ENCODE measurements at regions not wholly inside any gene's neighbourhood (a gene's known extent, or its start where the extent isn't known, plus 50 kb on each side); places are given as distances from the start of the nearest gene placed in this dataset.

- POLR2A ChIA-PET = no interaction called here
- H3K4me2 ChIP-seq (ENCODE audit: low read depth, low read length) = no peak overlapping the region
These were observed 191.5 kb upstream of the NR3C2 start for GRCh38 chr4:148633720-148634119.

GRCh38 chr4:148632476-148632875 is 190.3 kb upstream of the NR3C2 start:
- FAIRE-seq = no peak
- ChIA-PET CTCF (ENCODE audit: low intra/inter-chr PET ratio, low total read pairs) (no interaction called here), POLR2A (no interaction called here)
- Histone ChIP-seq H2AFZ (ENCODE audit: low read length) (no peak overlapping the region), H3K36me3 (replicated peaks in 1 of 2; ENCODE audit: control insufficient read depth in 1 of 2, insufficient read depth in 2 of 2, low read length in 2 of 2) (no peaks in the 10 kb centered on the region), H3K4me3 (replicated peaks in 1 of 3; ENCODE audit: insufficient read depth in 1 of 3, low read depth in 2 of 3, low read length in 3 of 3) (no peak overlapping the region), H3K79me2 (ENCODE audit: insufficient read depth, low read length) (no peaks in the 10 kb centered on the region), H3K9ac (ENCODE audit: insufficient read depth, low read depth, low read length) (no peak overlapping the region), H3K27me3 (ENCODE audit: control insufficient read depth in 1 of 2, insufficient read depth in 2 of 2, low read length in 2 of 2) (no peaks in the 10 kb centered on the region), H3K27ac (ENCODE audit: extremely low read length, insufficient read depth, low read length) (no peak overlapping the region), H4K20me1 (ENCODE audit: insufficient read depth, low read length) (no peaks in the 10 kb centered on the region), H3K9me3 (ENCODE audit: low read length) (peaks cover 54% of the 10 kb centered on the region), H3K4me2 (ENCODE audit: low read depth, low read length) (no peak overlapping the region), H3K4me1 (ENCODE audit: insufficient read depth, low read length) (no peaks in the 10 kb centered on the region)
- in situ Hi-C loops (cut with HindIII; ENCODE audit: extremely low pct_ligation_motif_present, low pct_unique_long_range_greater_than_20kb) (no loop called here), intact Hi-C loops (cut with micrococcal nuclease; ENCODE audit: unreplicated experiment) (no loop called here)
- BruUV-seq (replicated peaks) = no TSS peak
- no peak for ATAC-seq
- 2% methylated on average over 2 of the region's 2 CpGs for WGBS (ENCODE audit: low lambda C conversion rate)
- no peak for DNase-seq (ENCODE audit: low spot score)
- TF ChIP-seq ZNF746 (CRISPR knock-in tag; IDR thresholded peaks at IDR 0.05) (no peak), ZNF710 (CRISPR knock-in tag; IDR thresholded peaks at IDR 0.05; ENCODE audit: borderline replicate concordance) (no peak), TEF (CRISPR knock-in tag; IDR thresholded peaks at IDR 0.05) (no peak), CCAR2 (optimal IDR thresholded peaks at IDR 0.05; ENCODE audit: low read depth, low read length) (no peak), ZNF704 (CRISPR knock-in tag; IDR thresholded peaks at IDR 0.05; ENCODE audit: borderline replicate concordance) (no peak), HNF1B (CRISPR knock-in tag; IDR thresholded peaks at IDR 0.05) (no peak), RAD51 (IDR thresholded peaks at IDR 0.05; ENCODE audit: borderline replicate concordance) (no peak), KDM5A (IDR thresholded peaks at IDR 0.05; ENCODE audit: borderline replicate concordance, low read length) (no peak), ASH2L (IDR thresholded peaks at IDR 0.05; ENCODE audit: insufficient read length, low read depth, low read length) (no peak), RELA (CRISPR knock-in tag; IDR thresholded peaks at IDR 0.05) (no peak)

More at GRCh38 chr4:148633720-148634119, 191.5 kb upstream of the NR3C2 start:
- no peaks in the 10 kb centered on the region for H3K36me3 ChIP-seq (replicated peaks in 1 of 2; ENCODE audit: control insufficient read depth in 1 of 2, insufficient read depth in 2 of 2, low read length in 2 of 2)
- H3K9ac ChIP-seq (ENCODE audit: insufficient read depth, low read depth, low read length) = no peak overlapping the region
- FAIRE-seq (no peak), DNase-seq (ENCODE audit: low spot score) (no peak), ATAC-seq (no peak)
- H3K79me2 ChIP-seq (ENCODE audit: insufficient read depth, low read length) = no peaks in the 10 kb centered on the region
- BruUV-seq (replicated peaks) = no TSS peak
- in situ Hi-C loops (cut with HindIII; ENCODE audit: extremely low pct_ligation_motif_present, low pct_unique_long_range_greater_than_20kb) = no loop called here
- H3K4me3 ChIP-seq (replicated peaks in 1 of 3; ENCODE audit: insufficient read depth in 1 of 3, low read depth in 2 of 3, low read length in 3 of 3) = no peak overlapping the region
- whole genome bisulfite sequencing (ENCODE audit: low lambda C conversion rate) = 4% methylated on average over 3 of the region's 3 CpGs
- intact Hi-C loops (cut with micrococcal nuclease; ENCODE audit: unreplicated experiment) = no loop called here
- H3K27me3 ChIP-seq (ENCODE audit: control insufficient read depth in 1 of 2, insufficient read depth in 2 of 2, low read length in 2 of 2) = no peaks in the 10 kb centered on the region
- no peak for TF ChIP-seq CENPT (CRISPR knock-in tag; IDR thresholded peaks at IDR 0.05; ENCODE audit: low read depth)
- TF ChIP-seq KDM2A (CRISPR knock-in tag; IDR thresholded peaks at IDR 0.05; ENCODE audit: borderline replicate concordance, low read depth) = no peak
- TF ChIP-seq DNMT1 (CRISPR knock-in tag; IDR thresholded peaks at IDR 0.05) = no peak
- no peak for TF ChIP-seq ZNF782 (CRISPR knock-in tag; IDR thresholded peaks at IDR 0.05; ENCODE audit: borderline replicate concordance)
- no peak for TF ChIP-seq ZNF33B (CRISPR knock-in tag; IDR thresholded peaks at IDR 0.05)
- no peak for TF ChIP-seq AHR (CRISPR knock-in tag; IDR thresholded peaks at IDR 0.05)
- no peak for TF ChIP-seq ARHGAP35 (CRISPR knock-in tag; IDR thresholded peaks at IDR 0.05; ENCODE audit: borderline replicate concordance)
- no peak for TF ChIP-seq KLF6 (CRISPR knock-in tag; IDR thresholded peaks at IDR 0.05)
- TF ChIP-seq SOX5 (CRISPR knock-in tag; IDR thresholded peaks at IDR 0.05; ENCODE audit: borderline replicate concordance) = no peak
- TF ChIP-seq FOXM1 (CRISPR knock-in tag; IDR thresholded peaks at IDR 0.05) = no peak
- TF ChIP-seq NFRKB (IDR thresholded peaks at IDR 0.05) = no peak
- peaks cover 59% of the 10 kb centered on the region for H3K9me3 ChIP-seq (ENCODE audit: low read length)
- no peaks in the 10 kb centered on the region for H4K20me1 ChIP-seq (ENCODE audit: insufficient read depth, low read length)
- no peak overlapping the region for H3K27ac ChIP-seq (ENCODE audit: extremely low read length, insufficient read depth, low read length)
- CTCF ChIA-PET (ENCODE audit: low intra/inter-chr PET ratio, low total read pairs) = no interaction called here
- no peaks in the 10 kb centered on the region for H3K4me1 ChIP-seq (ENCODE audit: insufficient read depth, low read length)
- no peak overlapping the region for H2AFZ ChIP-seq (ENCODE audit: low read length)

Measured in HepG2 (cell line).